ENCODE measurements at regions not wholly inside any gene's neighbourhood (a gene's known extent, or its start where the extent isn't known, plus 50 kb on each side); places are given as distances from the start of the nearest gene placed in this dataset.

- peak; percentile 86 for DNase-seq
Observed at GRCh38 chr16:86751076-86752030, 173.0 kb downstream of the FOXL1 start.

GRCh38 chr16:86752582-86753175 is 174.3 kb downstream of the FOXL1 start:
- DNase-seq: peak; percentile 37

DNA sequence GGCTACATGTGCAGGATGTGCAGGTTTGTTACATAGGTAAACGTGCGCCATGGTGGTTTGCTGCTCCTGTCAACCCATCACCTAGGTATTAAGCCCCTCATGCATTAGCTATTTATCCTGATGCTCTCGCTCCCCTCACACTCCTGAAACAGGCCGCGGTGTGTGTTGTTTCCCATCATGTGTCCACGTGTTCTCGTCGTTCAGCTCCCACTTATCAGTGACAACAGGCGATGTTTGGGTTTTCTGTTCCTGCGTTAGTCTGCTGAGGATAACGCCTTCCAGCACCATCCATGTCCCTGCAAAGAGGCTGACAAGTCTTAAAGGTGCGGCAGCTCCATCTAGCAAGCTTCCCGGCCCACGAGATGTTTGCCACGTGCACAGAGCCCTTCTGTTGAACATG is 175.1 kb downstream of the FOXL1 start:
- DNase-seq: no peak

- peak; percentile 31 for DNase-seq
Observed at GRCh38 chr16:86755571-86756006, 177.2 kb downstream of the FOXL1 start.

- DNase-seq: no peak
Observed at GRCh38 chr16:86756882-86757703, 178.7 kb downstream of the FOXL1 start.

- DNase-seq: no peak
Observed at GRCh38 chr16:86757704-86758040, 179.3 kb downstream of the FOXL1 start.

GRCh38 chr16:86758932-86759331 is 180.6 kb downstream of the FOXL1 start:
- no peak for DNase-seq

DNA sequence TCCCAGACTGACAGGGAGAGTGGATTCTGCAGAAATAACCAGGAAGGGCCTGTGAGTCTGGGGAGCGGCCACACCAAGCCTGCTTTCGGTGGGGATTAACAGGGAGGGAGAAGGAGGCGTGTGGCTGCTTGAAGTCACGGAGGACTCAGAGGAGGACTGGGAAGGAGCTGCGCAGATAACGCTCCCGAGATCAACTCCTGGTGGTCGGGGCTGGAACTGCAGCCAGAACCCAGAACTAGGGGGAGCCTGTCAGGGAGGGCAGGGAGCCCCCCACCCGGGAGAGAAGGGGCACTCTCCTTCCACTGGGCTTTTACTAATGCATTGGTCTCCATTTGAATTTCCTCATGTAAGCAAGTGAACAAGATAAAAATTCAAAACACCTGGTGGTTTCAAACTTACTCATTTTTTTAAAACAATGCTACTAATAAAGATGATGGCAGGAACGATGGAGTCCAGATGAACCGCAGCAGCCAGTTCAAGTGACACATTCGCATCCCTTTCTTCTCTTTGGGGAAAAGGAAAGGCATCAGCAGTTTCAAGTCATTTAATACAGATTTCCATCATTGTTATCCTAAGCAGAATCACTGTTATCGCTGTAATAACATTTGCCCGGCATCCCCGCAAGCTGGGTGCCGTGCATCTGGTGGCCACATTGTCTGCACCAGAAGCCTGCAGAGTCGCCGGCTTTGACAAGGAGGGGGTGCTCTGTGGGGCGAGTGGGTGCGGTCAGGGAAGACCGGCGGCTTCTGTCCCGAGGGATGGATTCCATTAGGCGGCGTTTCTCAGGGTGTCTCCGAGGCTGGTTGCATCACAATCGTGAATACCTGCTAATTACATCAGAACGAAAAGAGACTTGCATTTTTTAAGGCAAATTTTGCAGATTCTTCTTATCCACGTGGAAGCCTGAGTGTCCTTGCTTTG is 183.0 kb downstream of the FOXL1 start:
- DNase-seq: peak; percentile 80

DNA sequence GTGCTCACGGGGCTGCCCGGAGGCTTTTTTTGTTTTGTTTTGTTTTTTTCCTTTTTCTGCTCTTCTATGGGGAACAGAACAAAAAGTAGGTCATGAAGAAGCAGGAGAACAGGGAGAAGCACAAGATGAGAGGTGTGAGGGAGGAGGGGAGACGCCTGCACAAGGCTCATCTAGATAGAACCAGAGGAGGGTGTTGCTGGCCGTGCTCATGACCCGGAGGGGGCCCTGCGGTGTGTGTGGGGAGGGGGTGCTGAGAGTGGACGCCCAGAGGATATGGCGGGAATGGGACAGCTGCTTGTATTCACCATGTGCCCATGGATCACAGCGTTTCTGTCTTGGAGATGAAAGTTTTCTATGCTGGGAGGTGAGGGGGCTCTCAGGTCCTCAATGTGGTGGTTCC is 183.7 kb downstream of the FOXL1 start:
- DNase-seq: no peak

DNA sequence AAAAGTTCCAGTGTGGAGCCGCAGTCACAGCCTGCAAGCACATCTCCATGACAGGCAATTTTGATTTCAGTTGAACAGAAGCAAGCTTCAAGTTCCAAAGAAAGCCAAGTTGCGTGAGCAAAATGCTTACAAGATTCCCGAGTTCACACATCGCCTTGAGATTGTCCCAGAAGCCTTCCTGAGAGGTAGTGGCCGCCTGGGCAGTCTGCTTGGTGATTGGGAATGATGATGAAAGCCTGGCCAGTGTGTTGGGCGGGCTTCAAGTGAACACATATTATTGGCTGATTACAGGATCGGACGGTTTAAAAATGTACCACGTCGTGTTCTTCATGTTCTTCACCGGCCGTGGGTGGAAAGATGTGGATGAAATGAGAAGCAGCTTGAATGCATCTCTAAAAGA is 185.5 kb downstream of the FOXL1 start:
- DNase-seq: no peak

GRCh38 chr16:86764551-86764950 is 186.2 kb downstream of the FOXL1 start:
- no peak for DNase-seq

DNA sequence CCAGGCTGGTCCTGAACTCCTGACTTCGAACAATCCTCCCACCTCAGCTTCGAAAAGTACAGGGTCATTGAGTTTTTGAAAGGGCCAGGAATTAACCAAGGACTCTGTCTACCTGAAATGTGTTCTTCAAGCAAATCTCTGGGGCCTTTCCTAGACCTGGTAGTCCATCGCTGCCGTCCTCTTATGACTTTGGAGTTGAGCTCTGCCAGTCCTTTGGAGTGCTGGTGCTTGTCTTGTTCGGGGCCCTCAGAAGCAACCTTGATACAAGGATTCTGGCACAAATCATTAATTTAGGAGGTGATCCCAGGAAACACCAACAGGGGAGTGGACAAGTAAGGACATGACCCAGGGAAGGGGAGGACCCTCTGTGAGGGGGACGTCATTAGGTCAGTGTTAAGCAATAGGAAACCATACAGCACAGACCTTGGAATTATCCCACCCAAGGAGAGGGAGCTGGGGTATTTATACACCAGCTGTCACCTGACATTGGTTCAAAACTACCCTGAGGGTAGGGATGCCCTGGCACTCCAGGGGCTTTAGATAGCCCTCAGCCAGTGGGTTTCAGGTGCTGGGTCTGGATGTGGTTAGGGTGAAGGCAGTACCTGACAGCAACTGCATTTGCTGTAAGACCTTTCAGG is 187.2 kb downstream of the FOXL1 start:
- DNase-seq: no peak

DNA sequence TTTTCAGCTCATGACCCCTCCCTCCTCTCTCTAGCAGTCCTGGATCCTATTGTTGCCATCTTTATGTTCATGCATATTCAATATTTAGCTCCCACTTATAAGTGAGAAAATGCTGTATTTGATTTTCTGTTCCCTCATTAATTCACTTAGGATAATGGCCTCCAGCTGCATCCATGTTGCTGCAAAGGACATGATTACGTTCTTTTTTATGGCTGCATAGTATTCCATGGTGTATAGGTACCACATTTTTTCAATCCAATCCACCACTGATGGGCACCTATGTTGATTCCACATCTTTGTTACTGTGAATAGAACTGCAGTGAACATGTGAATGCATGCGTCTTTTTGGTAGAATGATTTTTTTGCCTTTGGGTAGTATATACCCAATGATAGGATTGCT is 188.4 kb downstream of the FOXL1 start:
- DNase-seq: no peak

DNA sequence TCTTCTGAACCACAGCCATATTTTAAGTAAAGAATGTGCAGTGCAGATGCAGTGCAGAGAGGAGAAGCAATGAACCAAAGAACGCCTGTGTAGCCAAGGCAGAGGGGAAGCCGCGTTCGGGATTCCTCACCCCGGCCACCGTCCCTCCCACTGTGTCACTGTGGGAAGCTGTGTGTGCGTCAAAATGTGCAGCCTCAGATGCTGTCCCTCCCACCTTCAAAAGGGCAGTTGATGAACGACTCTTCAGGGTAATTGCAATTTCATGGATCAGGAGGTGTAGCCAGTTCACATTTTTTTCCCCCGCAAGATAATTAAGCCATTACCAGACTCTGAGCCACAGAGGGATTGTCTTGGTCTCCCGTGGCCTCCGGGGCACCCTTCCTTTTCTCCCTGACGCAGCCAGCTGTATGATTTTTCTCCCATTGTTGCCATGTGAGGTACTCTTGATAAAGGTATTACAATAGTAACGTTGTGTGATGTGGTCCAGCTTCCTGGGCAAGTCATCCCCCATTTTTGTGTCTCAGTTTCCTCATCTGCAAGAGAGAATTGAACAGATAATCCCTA is 190.0 kb downstream of the FOXL1 start:
- peak; percentile 34 for DNase-seq

- peak; percentile 87 for DNase-seq
Observed at GRCh38 chr16:86768999-86769398, 190.7 kb downstream of the FOXL1 start.

DNA sequence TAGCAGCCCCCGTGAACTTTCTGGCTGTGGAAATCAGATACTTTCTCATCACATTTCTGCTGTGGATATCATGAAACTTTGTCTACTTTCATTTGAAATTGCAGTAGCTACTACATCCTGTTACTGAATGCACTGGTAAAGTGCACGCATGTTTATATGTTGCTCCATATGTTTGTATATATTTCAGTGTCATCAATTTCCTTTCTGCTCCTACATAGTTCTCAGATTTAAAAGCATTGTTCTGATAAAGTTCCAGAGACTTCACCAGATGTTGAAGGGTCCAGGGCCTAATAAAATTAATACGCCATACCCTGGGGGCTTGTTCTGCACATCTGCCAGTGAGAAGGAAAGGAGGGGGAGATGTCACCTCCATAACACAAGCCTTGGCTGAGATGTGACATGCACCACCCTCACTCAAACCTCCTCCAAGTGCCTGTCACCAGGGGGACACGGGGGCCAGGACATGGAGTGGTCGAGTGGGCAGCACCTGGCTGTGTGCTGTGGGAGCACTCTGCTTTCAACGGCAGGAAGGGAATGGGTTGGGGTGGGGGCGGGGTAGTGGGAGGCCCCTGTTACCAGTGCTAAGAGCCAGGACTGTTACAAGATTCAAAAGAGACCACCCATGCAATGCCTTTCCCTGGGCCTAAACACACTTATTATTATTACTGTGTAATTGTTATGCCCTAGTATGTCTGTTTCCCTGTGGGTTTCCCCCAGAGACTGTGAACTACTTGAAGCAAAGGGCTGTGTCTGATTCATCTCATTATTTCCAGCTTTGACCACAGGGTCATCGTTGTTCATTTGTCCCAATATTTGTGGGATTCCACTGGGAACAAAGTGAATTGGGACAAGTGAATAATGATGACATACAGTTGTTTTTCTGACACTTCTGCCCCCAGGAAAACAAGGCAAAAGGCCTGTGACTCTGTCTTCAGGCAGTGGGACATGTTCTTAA is 193.4 kb downstream of the FOXL1 start:
- peak; percentile 60 for DNase-seq

DNA sequence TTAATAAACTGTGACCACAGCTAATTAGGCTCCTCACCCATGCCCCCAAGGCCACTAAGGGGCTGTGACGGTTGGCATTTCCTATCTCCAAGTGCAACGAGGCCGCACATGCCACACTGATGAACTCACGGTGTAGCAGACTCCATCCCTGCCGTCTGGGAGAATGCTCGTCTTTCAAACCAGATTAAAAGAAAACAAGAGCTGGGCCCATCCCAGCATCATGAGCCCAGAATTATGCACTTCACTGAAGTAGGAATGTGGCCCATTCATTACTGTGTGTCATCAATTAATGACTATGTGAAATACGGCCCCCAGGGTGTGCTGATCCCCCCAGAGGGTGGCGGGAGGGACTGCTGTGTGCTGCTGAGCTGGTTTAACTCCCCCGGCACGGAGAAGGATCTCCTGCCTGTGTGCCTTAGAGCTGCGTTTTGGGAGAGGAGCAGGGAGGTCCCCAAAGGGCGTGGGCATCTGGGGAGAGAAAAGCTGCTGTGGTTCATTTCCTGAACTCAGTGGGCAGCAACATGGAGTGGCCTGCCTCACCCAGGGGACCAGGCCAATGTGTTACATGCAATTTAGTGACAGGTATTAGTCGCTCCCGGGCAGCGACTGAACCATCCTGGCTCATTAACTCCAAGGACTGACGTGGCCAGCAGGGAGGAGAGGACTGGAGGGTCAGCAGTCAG is 194.5 kb downstream of the FOXL1 start:
- DNase-seq: peak; percentile 93

GRCh38 chr16:86773354-86773715 is 195.0 kb downstream of the FOXL1 start:
- no peak for DNase-seq

DNA sequence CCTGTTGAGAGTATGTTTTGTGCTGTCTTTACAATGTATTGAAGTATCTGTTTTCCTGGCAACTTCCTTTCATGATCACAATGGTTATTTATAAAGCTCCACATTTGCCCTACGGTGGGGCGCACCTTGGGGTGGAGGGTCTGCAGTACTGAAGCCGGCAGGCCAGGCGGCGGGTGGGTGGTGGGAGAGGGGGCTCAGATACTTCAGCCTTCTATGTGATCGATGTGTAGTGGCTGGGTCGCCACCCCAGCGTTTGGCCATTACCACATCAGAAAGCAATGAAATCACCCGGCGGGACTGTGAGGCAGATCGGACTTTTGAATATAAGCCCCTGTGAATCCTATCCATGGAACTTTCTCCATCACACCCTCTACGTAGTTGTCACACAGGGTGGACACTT is 196.6 kb downstream of the FOXL1 start:
- no peak for DNase-seq

GRCh38 chr16:86775511-86775921 is 197.2 kb downstream of the FOXL1 start:
- no peak for DNase-seq

Measured in fibroblast of upper back skin (primary cell).